ENCODE measurements at regions not wholly inside any gene's neighbourhood (a gene's known extent, or its start where the extent isn't known, plus 50 kb on each side); places are given as distances from the start of the nearest gene placed in this dataset.

GRCh38 chr4:103928370-103928769 is 208.6 kb upstream of the TACR3 start:
- TF ChIP-seq CTCF (IDR thresholded peaks at IDR 0.05) (no peak), POLR2A (IDR thresholded peaks at IDR 0.05) (no peak), EP300 (IDR thresholded peaks at IDR 0.05) (no peak)
